Type B pancreatic cell (in vitro differentiated cells): ENCODE measurements at regions not wholly inside any gene's neighbourhood (a gene's known extent, or its start where the extent isn't known, plus 50 kb on each side); places are given as distances from the start of the nearest gene placed in this dataset.

Source experiments
- DNase-seq: peaks from one replicate; pipeline ENCODE4 v3.0.0; 2021; ENCODE audit warnings: mixed read lengths; ENCODE audit not compliant: unreplicated experiment; ENCODE audit errors: extremely low spot score
- H3K27ac Mint-ChIP-seq: 2 replicates; pipeline ENCODE4 v1.8.0; 2021; ENCODE audit warnings: mild to moderate bottlenecking, mixed read lengths
- H3K27me3 Mint-ChIP-seq: 2 replicates; pipeline ENCODE4 v1.8.0; 2021; ENCODE audit warnings: mixed read lengths
- H3K36me3 Mint-ChIP-seq: 2 replicates; pipeline ENCODE4 v1.8.0; 2021; ENCODE audit warnings: mixed read lengths
- H3K4me1 Mint-ChIP-seq: one replicate; pipeline ENCODE4 v1.8.0; 2021; ENCODE audit warnings: mixed read lengths; ENCODE audit not compliant: unreplicated experiment
- H3K4me3 Mint-ChIP-seq: 2 replicates; pipeline ENCODE4 v1.8.0; 2021; ENCODE audit warnings: mild to moderate bottlenecking, mixed read lengths
- H3K9me3 Mint-ChIP-seq: 2 replicates; pipeline ENCODE4 v1.8.0; 2021; ENCODE audit warnings: mixed read lengths
- CTCF ChIP-seq: fragments of 200-600 bp; sonication (generic); conservative IDR thresholded peaks from 2 replicates; pipeline ENCODE4 v1.5.0; 2021; ENCODE audit warnings: antibody characterized with exemption, mild to moderate bottlenecking

- no peak overlapping the region for H3K27ac Mint-ChIP-seq
- peaks cover 2% of the 10 kb centered on the region for H3K9me3 Mint-ChIP-seq
- H3K4me1 Mint-ChIP-seq: no peaks in the 10 kb centered on the region
- TF ChIP-seq CTCF: no peak
- no peaks in the 10 kb centered on the region for H3K36me3 Mint-ChIP-seq
- H3K27me3 Mint-ChIP-seq: no peaks in the 10 kb centered on the region
- no peak overlapping the region for H3K4me3 Mint-ChIP-seq
- no peak for DNase-seq
These were observed 133.3 kb downstream of the DCK start for GRCh38 chr4:71126719-71127118.

- H3K4me1 Mint-ChIP-seq: no peaks in the 10 kb centered on the region
- H3K4me3 Mint-ChIP-seq: no peak overlapping the region
- H3K27me3 Mint-ChIP-seq: no peaks in the 10 kb centered on the region
- DNase-seq: no peak
- no peak overlapping the region for H3K27ac Mint-ChIP-seq
- H3K9me3 Mint-ChIP-seq: no peaks in the 10 kb centered on the region
- no peaks in the 10 kb centered on the region for H3K36me3 Mint-ChIP-seq
- peak; percentile 16 for TF ChIP-seq CTCF
These were observed 137.6 kb downstream of the DCK start for GRCh38 chr4:71130827-71131603.

- no peak for TF ChIP-seq CTCF
- Mint-ChIP-seq H3K27ac (no peak overlapping the region), H3K9me3 (no peaks in the 10 kb centered on the region), H3K36me3 (no peaks in the 10 kb centered on the region), H3K4me3 (no peak overlapping the region), H3K27me3 (no peaks in the 10 kb centered on the region), H3K4me1 (no peaks in the 10 kb centered on the region)
- no peak for DNase-seq
These were observed 139.0 kb downstream of the DCK start for GRCh38 chr4:71132486-71132885.

- no peaks in the 10 kb centered on the region for H3K4me1 Mint-ChIP-seq
- DNase-seq: no peak
- no peak for TF ChIP-seq CTCF
- no peaks in the 10 kb centered on the region for H3K9me3 Mint-ChIP-seq
- H3K27ac Mint-ChIP-seq: no peak overlapping the region
- no peaks in the 10 kb centered on the region for H3K27me3 Mint-ChIP-seq
- no peak overlapping the region for H3K4me3 Mint-ChIP-seq
- H3K36me3 Mint-ChIP-seq: no peaks in the 10 kb centered on the region
These were observed 140.0 kb downstream of the DCK start for GRCh38 chr4:71133491-71133890.

- peaks cover 4% of the 10 kb centered on the region for H3K9me3 Mint-ChIP-seq
These were observed 142.6 kb downstream of the DCK start for GRCh38 chr4:71136071-71136470.

More at GRCh38 chr4:71136071-71136470, 142.6 kb downstream of the DCK start:
- DNase-seq: no peak
- Mint-ChIP-seq H3K36me3 (no peaks in the 10 kb centered on the region), H3K27me3 (no peaks in the 10 kb centered on the region), H3K4me1 (no peaks in the 10 kb centered on the region), H3K27ac (peak overlapping the region; percentile 19), H3K4me3 (no peak overlapping the region)
- no peak for TF ChIP-seq CTCF
